GM12878 (cell line): ENCODE measurements at regions not wholly inside any gene's neighbourhood (a gene's known extent, or its start where the extent isn't known, plus 50 kb on each side); places are given as distances from the start of the nearest gene placed in this dataset.

Experiments used
- CBX3 ChIP-seq: fragments of 200-600 bp; sonication (generic); IDR thresholded peaks from 2 replicates; pipeline ENCODE4 v1.6.1; 2016; ENCODE audit warnings: low read depth, borderline replicate concordance
- CHD2 ChIP-seq: IDR thresholded peaks from 2 replicates; pipeline ENCODE4 v1.6.1; 2011; ENCODE audit warnings: low read depth, low read length, improper control_type of control experiment, borderline replicate concordance
- CREB1 ChIP-seq: IDR thresholded peaks from 2 replicates; pipeline ENCODE4 v1.6.1; 2012; ENCODE audit warnings: low read depth, mild to moderate bottlenecking, inconsistent platforms
- CUX1 ChIP-seq: IDR thresholded peaks from 2 replicates; pipeline ENCODE4 v1.6.1; 2012; ENCODE audit warnings: improper control_type of control experiment, low read depth, low read length; ENCODE audit not compliant: insufficient replicate concordance
- HDAC6 ChIP-seq: fragments of 200-600 bp; sonication (generic); IDR thresholded peaks from one replicate; pipeline ENCODE4 v1.8.0; 2017; ENCODE audit warnings: antibody characterized with exemption; ENCODE audit not compliant: unreplicated experiment
- IRF4 ChIP-seq: IDR thresholded peaks from 2 replicates; pipeline ENCODE4 v1.6.1; 2011; ENCODE audit warnings: low read depth, low read length
- NRF1 ChIP-seq: conservative IDR thresholded peaks from 2 replicates; pipeline ENCODE4 v1.6.1; 2011; ENCODE audit warnings: mild to moderate bottlenecking, low read depth, low read length, improper control_type of control experiment
- PML ChIP-seq: IDR thresholded peaks from 2 replicates; pipeline ENCODE4 v1.6.1; 2012; ENCODE audit warnings: low read length, inconsistent platforms
- SPI1 ChIP-seq: IDR thresholded peaks from 2 replicates; pipeline ENCODE4 v1.6.1; 2011; ENCODE audit warnings: low read depth, mild to moderate bottlenecking, low read length, moderate library complexity, borderline replicate concordance; ENCODE audit not compliant: insufficient read depth
- ZSCAN29 ChIP-seq: fragments of 450-650 bp; IDR thresholded peaks from 2 replicates; pipeline ENCODE4 v1.6.1; 2017; ENCODE audit warnings: mild to moderate bottlenecking, moderate library complexity
- TF ChIP-seq, protein P1 (sequence below): IDR thresholded peaks from 2 replicates; pipeline ENCODE4 v1.6.1; 2012; ENCODE audit warnings: mild to moderate bottlenecking, low read depth, low read length
- TF ChIP-seq, protein P2 (sequence below): IDR thresholded peaks from 2 replicates; pipeline ENCODE4 v1.6.1; 2011; ENCODE audit warnings: low read depth, mild to moderate bottlenecking, low read length, moderate library complexity, borderline replicate concordance; ENCODE audit errors: extremely low read depth
- TF ChIP-seq, protein P3 (sequence below): fragments of 450-650 bp; formaldehyde crosslinking; IDR thresholded peaks from 2 replicates; pipeline ENCODE4 v1.4.0; 2022; ENCODE audit warnings: mild to moderate bottlenecking, moderate library complexity
- TF ChIP-seq, protein P4 (sequence below): fragments of 450-650 bp; IDR thresholded peaks from 2 replicates; pipeline ENCODE4 v1.6.1; 2017; ENCODE audit warnings: mild to moderate bottlenecking, low read depth, inconsistent platforms; ENCODE audit not compliant: poor library complexity, severe bottlenecking

DNA sequence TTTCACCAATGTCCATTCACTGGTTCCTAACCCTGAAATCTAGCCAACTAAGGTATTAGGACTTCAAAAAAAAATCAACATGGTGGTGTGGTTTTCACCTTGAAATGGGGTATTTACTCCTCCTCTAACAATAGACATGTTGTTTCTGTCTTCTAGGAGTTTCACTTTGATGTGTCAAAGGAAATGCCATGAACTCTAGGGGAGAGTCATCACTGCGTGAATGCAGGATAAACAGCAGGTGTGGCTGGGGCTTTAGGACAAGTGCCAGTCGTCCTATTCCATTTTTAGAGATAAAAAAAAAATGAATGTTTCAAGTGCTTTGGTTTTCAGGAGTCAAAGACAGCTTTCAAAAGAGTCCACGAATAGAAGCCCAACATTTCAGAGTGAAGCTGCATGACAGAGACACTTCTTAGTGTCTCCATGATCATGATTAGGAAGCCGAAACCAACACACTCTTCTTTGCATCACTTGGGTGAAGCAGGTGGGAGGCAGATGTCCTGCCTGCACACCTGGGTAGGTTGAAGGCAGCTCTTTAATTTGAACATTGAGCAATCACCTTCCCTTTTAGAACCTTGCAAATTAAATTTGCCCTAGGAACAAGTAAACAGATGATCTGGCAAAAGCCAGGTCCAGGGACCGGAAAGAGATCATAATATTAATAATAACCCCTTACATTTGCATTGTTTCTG, 328.5 kb upstream of the PRDM1 start (continued):
- no peak for TF ChIP-seq SPI1
- TF ChIP-seq CHD2 = peak; percentile 66; the same call in 1 of the 2 replicates
- TF ChIP-seq, protein P1, sequence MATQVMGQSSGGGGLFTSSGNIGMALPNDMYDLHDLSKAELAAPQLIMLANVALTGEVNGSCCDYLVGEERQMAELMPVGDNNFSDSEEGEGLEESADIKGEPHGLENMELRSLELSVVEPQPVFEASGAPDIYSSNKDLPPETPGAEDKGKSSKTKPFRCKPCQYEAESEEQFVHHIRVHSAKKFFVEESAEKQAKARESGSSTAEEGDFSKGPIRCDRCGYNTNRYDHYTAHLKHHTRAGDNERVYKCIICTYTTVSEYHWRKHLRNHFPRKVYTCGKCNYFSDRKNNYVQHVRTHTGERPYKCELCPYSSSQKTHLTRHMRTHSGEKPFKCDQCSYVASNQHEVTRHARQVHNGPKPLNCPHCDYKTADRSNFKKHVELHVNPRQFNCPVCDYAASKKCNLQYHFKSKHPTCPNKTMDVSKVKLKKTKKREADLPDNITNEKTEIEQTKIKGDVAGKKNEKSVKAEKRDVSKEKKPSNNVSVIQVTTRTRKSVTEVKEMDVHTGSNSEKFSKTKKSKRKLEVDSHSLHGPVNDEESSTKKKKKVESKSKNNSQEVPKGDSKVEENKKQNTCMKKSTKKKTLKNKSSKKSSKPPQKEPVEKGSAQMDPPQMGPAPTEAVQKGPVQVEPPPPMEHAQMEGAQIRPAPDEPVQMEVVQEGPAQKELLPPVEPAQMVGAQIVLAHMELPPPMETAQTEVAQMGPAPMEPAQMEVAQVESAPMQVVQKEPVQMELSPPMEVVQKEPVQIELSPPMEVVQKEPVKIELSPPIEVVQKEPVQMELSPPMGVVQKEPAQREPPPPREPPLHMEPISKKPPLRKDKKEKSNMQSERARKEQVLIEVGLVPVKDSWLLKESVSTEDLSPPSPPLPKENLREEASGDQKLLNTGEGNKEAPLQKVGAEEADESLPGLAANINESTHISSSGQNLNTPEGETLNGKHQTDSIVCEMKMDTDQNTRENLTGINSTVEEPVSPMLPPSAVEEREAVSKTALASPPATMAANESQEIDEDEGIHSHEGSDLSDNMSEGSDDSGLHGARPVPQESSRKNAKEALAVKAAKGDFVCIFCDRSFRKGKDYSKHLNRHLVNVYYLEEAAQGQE = no peak
- no peak for TF ChIP-seq CUX1
- peak; percentile 40; the same call in 1 of the 2 replicates for TF ChIP-seq ZSCAN29
- TF ChIP-seq, protein P2, sequence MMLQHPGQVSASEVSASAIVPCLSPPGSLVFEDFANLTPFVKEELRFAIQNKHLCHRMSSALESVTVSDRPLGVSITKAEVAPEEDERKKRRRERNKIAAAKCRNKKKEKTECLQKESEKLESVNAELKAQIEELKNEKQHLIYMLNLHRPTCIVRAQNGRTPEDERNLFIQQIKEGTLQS = no peak
- TF ChIP-seq IRF4 = 0 out of 2 replicates have a peak, but pooled peaks have one; percentile 59
- no peak for TF ChIP-seq PML
- TF ChIP-seq HDAC6 = no peak
- TF ChIP-seq NRF1 = no peak
- TF ChIP-seq, protein P3, sequence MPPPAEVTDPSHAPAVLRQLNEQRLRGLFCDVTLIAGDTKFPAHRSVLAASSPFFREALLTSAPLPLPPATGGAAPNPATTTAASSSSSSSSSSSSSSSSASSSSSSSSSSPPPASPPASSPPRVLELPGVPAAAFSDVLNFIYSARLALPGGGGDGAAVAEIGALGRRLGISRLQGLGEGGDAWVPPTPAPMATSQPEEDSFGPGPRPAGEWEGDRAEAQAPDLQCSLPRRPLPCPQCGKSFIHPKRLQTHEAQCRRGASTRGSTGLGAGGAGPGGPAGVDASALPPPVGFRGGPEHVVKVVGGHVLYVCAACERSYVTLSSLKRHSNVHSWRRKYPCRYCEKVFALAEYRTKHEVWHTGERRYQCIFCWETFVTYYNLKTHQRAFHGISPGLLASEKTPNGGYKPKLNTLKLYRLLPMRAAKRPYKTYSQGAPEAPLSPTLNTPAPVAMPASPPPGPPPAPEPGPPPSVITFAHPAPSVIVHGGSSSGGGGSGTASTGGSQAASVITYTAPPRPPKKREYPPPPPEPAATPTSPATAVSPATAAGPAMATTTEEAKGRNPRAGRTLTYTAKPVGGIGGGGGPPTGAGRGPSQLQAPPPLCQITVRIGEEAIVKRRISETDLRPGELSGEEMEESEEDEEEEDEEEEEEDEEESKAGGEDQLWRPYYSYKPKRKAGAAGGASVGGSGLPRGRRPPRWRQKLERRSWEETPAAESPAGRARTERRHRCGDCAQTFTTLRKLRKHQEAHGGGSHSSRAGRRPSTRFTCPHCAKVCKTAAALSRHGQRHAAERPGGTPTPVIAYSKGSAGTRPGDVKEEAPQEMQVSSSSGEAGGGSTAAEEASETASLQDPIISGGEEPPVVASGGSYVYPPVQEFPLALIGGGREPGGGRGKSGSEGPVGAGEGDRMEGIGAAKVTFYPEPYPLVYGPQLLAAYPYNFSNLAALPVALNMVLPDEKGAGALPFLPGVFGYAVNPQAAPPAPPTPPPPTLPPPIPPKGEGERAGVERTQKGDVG (CRISPR knock-in tag) = no peak
- TF ChIP-seq, protein P4, sequence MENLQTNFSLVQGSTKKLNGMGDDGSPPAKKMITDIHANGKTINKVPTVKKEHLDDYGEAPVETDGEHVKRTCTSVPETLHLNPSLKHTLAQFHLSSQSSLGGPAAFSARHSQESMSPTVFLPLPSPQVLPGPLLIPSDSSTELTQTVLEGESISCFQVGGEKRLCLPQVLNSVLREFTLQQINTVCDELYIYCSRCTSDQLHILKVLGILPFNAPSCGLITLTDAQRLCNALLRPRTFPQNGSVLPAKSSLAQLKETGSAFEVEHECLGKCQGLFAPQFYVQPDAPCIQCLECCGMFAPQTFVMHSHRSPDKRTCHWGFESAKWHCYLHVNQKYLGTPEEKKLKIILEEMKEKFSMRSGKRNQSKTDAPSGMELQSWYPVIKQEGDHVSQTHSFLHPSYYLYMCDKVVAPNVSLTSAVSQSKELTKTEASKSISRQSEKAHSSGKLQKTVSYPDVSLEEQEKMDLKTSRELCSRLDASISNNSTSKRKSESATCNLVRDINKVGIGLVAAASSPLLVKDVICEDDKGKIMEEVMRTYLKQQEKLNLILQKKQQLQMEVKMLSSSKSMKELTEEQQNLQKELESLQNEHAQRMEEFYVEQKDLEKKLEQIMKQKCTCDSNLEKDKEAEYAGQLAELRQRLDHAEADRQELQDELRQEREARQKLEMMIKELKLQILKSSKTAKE = peak; percentile 72
- TF ChIP-seq CBX3 = no peak
- peak; percentile 35; the same call in 1 of the 2 replicates for TF ChIP-seq CREB1
